ENCODE measurements at regions not wholly inside any gene's neighbourhood (a gene's known extent, or its start where the extent isn't known, plus 50 kb on each side); places are given as distances from the start of the nearest gene placed in this dataset.
"Not testable (repeated sequence)": the region's sequence is repeated elsewhere in the genome, so short reads cannot be mapped to it uniquely, and the experiment has no call there.

GRCh38 chr3:180770639-180771038 is 91.3 kb upstream of the CCDC39 start:
- DNase-seq = no peak
- H3K9me2 ChIP-seq (replicated peaks; ENCODE audit: insufficient read depth, low read length) = no peaks in the 10 kb centered on the region
- H3K27ac ChIP-seq (ENCODE audit: low read length) = no peak overlapping the region
- H3K4me3 ChIP-seq (ENCODE audit: low read length) = no peak overlapping the region
- TF ChIP-seq EZH2phosphoT487 (IDR thresholded peaks at IDR 0.05; ENCODE audit: low read length) = no peak
- no peak for TF ChIP-seq CTCF (IDR thresholded peaks at IDR 0.05; ENCODE audit: low read length)
- no peak for TF ChIP-seq EZH2 (optimal IDR thresholded peaks at IDR 0.05; ENCODE audit: low read depth, low read length)
- no peaks in the 10 kb centered on the region for H4K20me1 ChIP-seq (ENCODE audit: insufficient read depth, low read length)
- H3K4me1 ChIP-seq (ENCODE audit: low read length) = no peaks in the 10 kb centered on the region
- no peaks in the 10 kb centered on the region for H3K36me3 ChIP-seq (replicated peaks; ENCODE audit: insufficient read depth, low read length)
- no peaks in the 10 kb centered on the region for H3F3A ChIP-seq (ENCODE audit: insufficient read depth, low read length)
- H3K9ac ChIP-seq (ENCODE audit: low read length) = no peak overlapping the region
- H2AFZ ChIP-seq (ENCODE audit: low read length) = no peak overlapping the region
- H3K4me2 ChIP-seq (ENCODE audit: low read depth, low read length) = no peak overlapping the region
- H3K9me3 ChIP-seq (replicated peaks; ENCODE audit: insufficient read depth, low read length) = no peaks in the 10 kb centered on the region
- no peaks in the 10 kb centered on the region for H3K27me3 ChIP-seq (replicated peaks; ENCODE audit: insufficient read depth, low read length)
- no peaks in the 10 kb centered on the region for H3K79me2 ChIP-seq (ENCODE audit: low read length)

- Histone ChIP-seq H2AFZ (ENCODE audit: low read length) (no peak overlapping the region), H3K27ac (ENCODE audit: low read length) (no peak overlapping the region), H3K36me3 (replicated peaks; ENCODE audit: insufficient read depth, low read length) (no peaks in the 10 kb centered on the region), H3K79me2 (ENCODE audit: low read length) (no peaks in the 10 kb centered on the region), H3K4me3 (ENCODE audit: low read length) (no peak overlapping the region), H3K9ac (ENCODE audit: low read length) (no peak overlapping the region), H3K4me1 (ENCODE audit: low read length) (no peaks in the 10 kb centered on the region), H4K20me1 (ENCODE audit: insufficient read depth, low read length) (no peaks in the 10 kb centered on the region), H3K27me3 (replicated peaks; ENCODE audit: insufficient read depth, low read length) (no peaks in the 10 kb centered on the region), H3F3A (ENCODE audit: insufficient read depth, low read length) (no peaks in the 10 kb centered on the region), H3K9me3 (replicated peaks; ENCODE audit: insufficient read depth, low read length) (no peaks in the 10 kb centered on the region), H3K4me2 (ENCODE audit: low read depth, low read length) (no peak overlapping the region), H3K9me2 (replicated peaks; ENCODE audit: insufficient read depth, low read length) (no peaks in the 10 kb centered on the region)
- TF ChIP-seq EZH2phosphoT487 (IDR thresholded peaks at IDR 0.05; ENCODE audit: low read length) (no peak), EZH2 (optimal IDR thresholded peaks at IDR 0.05; ENCODE audit: low read depth, low read length) (no peak), CTCF (IDR thresholded peaks at IDR 0.05; ENCODE audit: low read length) (no peak)
- DNase-seq = no peak
Observed at GRCh38 chr3:180776433-180776832, 97.1 kb upstream of the CCDC39 start.

GRCh38 chr3:180782195-180782984 is 103.1 kb upstream of the CCDC39 start:
- no peak for TF ChIP-seq EZH2phosphoT487 (IDR thresholded peaks at IDR 0.05; ENCODE audit: low read length)
- TF ChIP-seq CTCF (IDR thresholded peaks at IDR 0.05; ENCODE audit: low read length) = 0 out of 2 replicates have a peak, but pooled peaks have one; percentile 4
- Histone ChIP-seq H4K20me1 (ENCODE audit: insufficient read depth, low read length) (no peaks in the 10 kb centered on the region), H3K27me3 (replicated peaks; ENCODE audit: insufficient read depth, low read length) (no peaks in the 10 kb centered on the region), H3K9ac (ENCODE audit: low read length) (no peak overlapping the region), H3K9me3 (replicated peaks; ENCODE audit: insufficient read depth, low read length) (no peaks in the 10 kb centered on the region), H2AFZ (ENCODE audit: low read length) (no peak overlapping the region), H3K4me2 (ENCODE audit: low read depth, low read length) (no peak overlapping the region), H3K4me1 (ENCODE audit: low read length) (no peaks in the 10 kb centered on the region), H3K36me3 (replicated peaks; ENCODE audit: insufficient read depth, low read length) (no peaks in the 10 kb centered on the region), H3K79me2 (ENCODE audit: low read length) (no peaks in the 10 kb centered on the region), H3K4me3 (ENCODE audit: low read length) (no peak overlapping the region), H3F3A (ENCODE audit: insufficient read depth, low read length) (no peaks in the 10 kb centered on the region), H3K9me2 (replicated peaks; ENCODE audit: insufficient read depth, low read length) (no peaks in the 10 kb centered on the region), H3K27ac (ENCODE audit: low read length) (no peak overlapping the region)
- DNase-seq = no peak

GRCh38 chr3:180786227-180786626 is 106.9 kb upstream of the CCDC39 start:
- not testable (repeated sequence) for H3K36me3 ChIP-seq (replicated peaks; ENCODE audit: insufficient read depth, low read length); H3K27me3 ChIP-seq (replicated peaks; ENCODE audit: insufficient read depth, low read length); H3K27ac ChIP-seq (ENCODE audit: low read length); H3K4me3 ChIP-seq (ENCODE audit: low read length); DNase-seq; H3F3A ChIP-seq (ENCODE audit: insufficient read depth, low read length); H3K9ac ChIP-seq (ENCODE audit: low read length); H3K4me1 ChIP-seq (ENCODE audit: low read length); H3K9me3 ChIP-seq (replicated peaks; ENCODE audit: insufficient read depth, low read length); H3K4me2 ChIP-seq (ENCODE audit: low read depth, low read length); H3K79me2 ChIP-seq (ENCODE audit: low read length); H4K20me1 ChIP-seq (ENCODE audit: insufficient read depth, low read length); H3K9me2 ChIP-seq (replicated peaks; ENCODE audit: insufficient read depth, low read length); H2AFZ ChIP-seq (ENCODE audit: low read length)
